CD14-positive monocyte (primary cell): ENCODE measurements at regions not wholly inside any gene's neighbourhood (a gene's known extent, or its start where the extent isn't known, plus 50 kb on each side); places are given as distances from the start of the nearest gene placed in this dataset.

ENCODE experiments used
- DNase-seq, 3 donors: peaks; one replicate each; pipeline ENCODE4 v3.0.0-alpha.2; 2011 to 2022
- H2AFZ ChIP-seq: 2 replicates; pipeline ENCODE4 v1.6.0; 2012; ENCODE audit warnings: mild to moderate bottlenecking, low read depth, low read length, inconsistent platforms; ENCODE audit not compliant: insufficient read depth, poor library complexity, severe bottlenecking
- H3K27ac ChIP-seq, 2 donors: 1 replicate in 1 of 2; 2 replicates in 1 of 2; pipeline ENCODE4 v1.5.1; 2012 to 2013; ENCODE audit warnings: low read length in 2 of 2, control low read depth in 1 of 2, inconsistent platforms in 1 of 2, low read depth in 1 of 2, mild to moderate bottlenecking in 1 of 2
- H3K27me3 ChIP-seq, 2 donors: one replicate each; pipeline versions ENCODE4 v1.6.0 to v1.6.1; 2011 to 2013; ENCODE audit warnings: low read length in 2 of 2; ENCODE audit not compliant: control insufficient read depth in 2 of 2, insufficient read depth in 2 of 2
- H3K36me3 ChIP-seq, 2 donors: replicated peaks in 1 of 2; 1 replicate in 1 of 2; 2 replicates in 1 of 2; pipeline versions ENCODE4 v1.5.1 to v1.6.1; 2012 to 2013; ENCODE audit warnings: low read length in 2 of 2, control low read depth in 1 of 2, inconsistent platforms in 1 of 2, mild to moderate bottlenecking in 1 of 2; ENCODE audit not compliant: insufficient read depth in 2 of 2, control insufficient read depth in 1 of 2
- H3K4me1 ChIP-seq, 2 donors: 1 replicate in 1 of 2; 2 replicates in 1 of 2; pipeline versions ENCODE4 v1.5.1 to v1.6.1; 2012 to 2013; ENCODE audit warnings: low read length in 2 of 2, control low read depth in 1 of 2, inconsistent platforms in 1 of 2, mild to moderate bottlenecking in 1 of 2, moderate library complexity in 1 of 2; ENCODE audit not compliant: insufficient read depth in 2 of 2, control insufficient read depth in 1 of 2
- H3K4me2 ChIP-seq: replicated peaks from 2 replicates; pipeline ENCODE3; 2012; ENCODE audit warnings: low read length, moderate library complexity, mild to moderate bottlenecking; ENCODE audit not compliant: poor library complexity, severe bottlenecking; ENCODE audit errors: extremely low read depth
- H3K4me3 ChIP-seq, 3 experiments: fragments of 200-600 bp in 1 of 3; sonication (generic) in 1 of 3; replicated peaks in 1 of 3; 1 replicate in 2 of 3; 2 replicates in 1 of 3; pipeline ENCODE4 v1.5.1; 2011 to 2013; ENCODE audit warnings: low read length in 3 of 3, mild to moderate bottlenecking in 3 of 3, control low read depth in 2 of 3, low read depth in 2 of 3, inconsistent platforms in 1 of 3, moderate library complexity in 1 of 3
- H3K79me2 ChIP-seq: 2 replicates; pipeline ENCODE4 v1.6.0; 2012; ENCODE audit warnings: mild to moderate bottlenecking, control low read depth, inconsistent platforms, low read length, moderate library complexity; ENCODE audit not compliant: insufficient read depth
- H3K9ac ChIP-seq: 2 replicates; pipeline ENCODE4 v1.6.0; 2017; ENCODE audit warnings: low read length, mild to moderate bottlenecking; ENCODE audit not compliant: insufficient read depth, poor library complexity, severe bottlenecking
- H3K9me3 ChIP-seq, 2 donors: replicated peaks in 1 of 2; 1 replicate in 1 of 2; 2 replicates in 1 of 2; pipeline versions ENCODE4 v1.5.1 to v1.6.1; 2012 to 2013; ENCODE audit warnings: low read length in 2 of 2, control low read depth in 1 of 2; ENCODE audit not compliant: control insufficient read depth in 1 of 2, insufficient read depth in 1 of 2
- H4K20me1 ChIP-seq: 2 replicates; pipeline ENCODE4 v1.6.0; 2012; ENCODE audit warnings: mild to moderate bottlenecking, low read length, control low read depth, moderate library complexity; ENCODE audit not compliant: insufficient read depth
- H3K27ac Mint-ChIP-seq, 7 donors: one replicate each; pipeline ENCODE4 v1.8.0; 2020; ENCODE audit warnings: mild to moderate bottlenecking in 7 of 7, mixed read lengths in 7 of 7, moderate library complexity in 6 of 7, inconsistent platforms in 2 of 7
- H3K27me3 Mint-ChIP-seq, 3 donors: one replicate each; pipeline ENCODE4 v1.8.0; 2021 to 2022; ENCODE audit warnings: low read depth in 3 of 3, mild to moderate bottlenecking in 3 of 3, mixed read lengths in 3 of 3, moderate library complexity in 3 of 3, inconsistent platforms in 1 of 3
- H3K36me3 Mint-ChIP-seq, 2 donors: one replicate each; pipeline ENCODE4 v1.8.0; 2020; ENCODE audit warnings: mixed read lengths in 2 of 2, inconsistent platforms in 1 of 2, mild to moderate bottlenecking in 1 of 2
- H3K4me1 Mint-ChIP-seq: one replicate; pipeline ENCODE4 v1.8.0; 2020; ENCODE audit warnings: mild to moderate bottlenecking, mixed read lengths
- H3K4me3 Mint-ChIP-seq, 2 donors: one replicate each; pipeline ENCODE4 v1.8.0; 2020; ENCODE audit warnings: mild to moderate bottlenecking in 2 of 2, mixed read lengths in 2 of 2, moderate library complexity in 1 of 2
- H3K9me3 Mint-ChIP-seq, 7 donors: one replicate each; pipeline ENCODE4 v1.8.0; 2020 to 2022; ENCODE audit warnings: mixed read lengths in 7 of 7, mild to moderate bottlenecking in 6 of 7, moderate library complexity in 6 of 7, inconsistent platforms in 2 of 7
- WGBS: methylation state at CpG from one replicate; pipeline ENCODE4 v1.1.5; 2013; ENCODE audit warnings: missing lambda C conversion rate; ENCODE audit not compliant: insufficient coverage; 5-methylcytosine and 5-hydroxymethylcytosine counted together
- intact Hi-C, 2 donors: fragments of 100-400 bp; cut with micrococcal nuclease; formaldehyde crosslinking; loops; one replicate each; pipeline versions ENCODE4 v1.15.0 to v1.15.1; 2023
- TF ChIP-seq, protein P1 (sequence below): fragments of 200-600 bp; IDR thresholded peaks from one replicate; pipeline ENCODE4 v1.8.0; 2022; ENCODE audit warnings: antibody characterized with exemption, mild to moderate bottlenecking

DNA sequence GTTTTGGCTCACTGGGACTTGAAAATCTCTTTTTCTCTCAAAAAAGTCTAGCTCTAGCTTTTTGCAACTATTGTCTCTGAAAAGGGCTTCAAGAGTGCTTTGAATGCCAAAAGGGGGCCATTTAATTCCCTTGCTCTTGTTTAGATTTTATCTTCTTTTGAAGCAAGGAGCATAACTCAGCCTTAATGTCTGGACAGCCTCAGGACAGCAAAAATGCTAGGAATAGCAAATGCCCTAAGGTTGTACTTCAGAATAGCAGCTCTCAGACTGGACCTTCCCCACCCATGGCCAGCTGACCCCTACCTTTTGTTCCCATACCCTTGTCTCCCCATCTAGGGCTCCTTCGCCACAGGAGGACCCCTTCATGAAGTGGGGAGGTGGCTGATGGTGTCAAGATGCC, 121.4 kb downstream of the KCNK1 start:
- H3K9me3 Mint-ChIP-seq = peaks cover 0 to 6% (median 5%) of the 10 kb centered on the region in 7 donors
- H3K27me3 Mint-ChIP-seq = peaks cover 0 to 3% (median 0%) of the 10 kb centered on the region in 3 donors

DNA sequence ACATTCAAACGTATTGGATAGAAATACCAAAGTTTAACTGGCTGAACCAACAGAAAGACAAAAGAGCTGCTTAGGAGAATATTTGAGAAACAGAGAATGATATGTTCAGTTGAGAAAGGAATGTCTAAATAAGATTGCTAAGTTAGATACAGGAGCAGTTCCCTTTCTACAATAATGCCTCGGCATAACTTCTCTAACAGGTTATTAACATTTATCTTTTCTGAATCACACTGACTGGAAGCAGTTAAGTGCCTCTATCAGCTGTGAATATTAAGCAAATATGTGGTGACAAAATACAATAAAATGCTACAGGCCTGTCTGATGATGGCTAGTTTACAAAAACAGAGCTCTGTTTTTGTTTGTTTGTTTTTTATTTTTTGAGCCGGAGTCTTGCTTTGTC, 121.9 kb downstream of the KCNK1 start:
- DNase-seq = no peak
- Histone ChIP-seq H3K36me3 (no peaks in the 10 kb centered on the region), H3K79me2 (no peaks in the 10 kb centered on the region), H3K9me3 (no peaks in the 10 kb centered on the region), H3K27me3 (no peaks in the 10 kb centered on the region), H2AFZ (no peak overlapping the region), H3K4me3 (no peak overlapping the region), H3K9ac (no peak overlapping the region), H3K27ac (no peak overlapping the region), H3K4me2 (no peak overlapping the region), H3K4me1 (no peaks in the 10 kb centered on the region), H4K20me1 (no peaks in the 10 kb centered on the region)
- Mint-ChIP-seq H3K4me1 (no peaks in the 10 kb centered on the region), H3K4me3 (no peak overlapping the region), H3K36me3 (no peaks in the 10 kb centered on the region), H3K27ac (no peak overlapping the region), H3K27me3 (peaks cover 0 to 3% (median 0%) of the 10 kb centered on the region in 3 donors), H3K9me3 (peaks cover 0 to 6% (median 3%) of the 10 kb centered on the region in 7 donors)
- 100% methylated on average over 2 of the region's 3 CpGs for WGBS
- TF ChIP-seq, protein P1, sequence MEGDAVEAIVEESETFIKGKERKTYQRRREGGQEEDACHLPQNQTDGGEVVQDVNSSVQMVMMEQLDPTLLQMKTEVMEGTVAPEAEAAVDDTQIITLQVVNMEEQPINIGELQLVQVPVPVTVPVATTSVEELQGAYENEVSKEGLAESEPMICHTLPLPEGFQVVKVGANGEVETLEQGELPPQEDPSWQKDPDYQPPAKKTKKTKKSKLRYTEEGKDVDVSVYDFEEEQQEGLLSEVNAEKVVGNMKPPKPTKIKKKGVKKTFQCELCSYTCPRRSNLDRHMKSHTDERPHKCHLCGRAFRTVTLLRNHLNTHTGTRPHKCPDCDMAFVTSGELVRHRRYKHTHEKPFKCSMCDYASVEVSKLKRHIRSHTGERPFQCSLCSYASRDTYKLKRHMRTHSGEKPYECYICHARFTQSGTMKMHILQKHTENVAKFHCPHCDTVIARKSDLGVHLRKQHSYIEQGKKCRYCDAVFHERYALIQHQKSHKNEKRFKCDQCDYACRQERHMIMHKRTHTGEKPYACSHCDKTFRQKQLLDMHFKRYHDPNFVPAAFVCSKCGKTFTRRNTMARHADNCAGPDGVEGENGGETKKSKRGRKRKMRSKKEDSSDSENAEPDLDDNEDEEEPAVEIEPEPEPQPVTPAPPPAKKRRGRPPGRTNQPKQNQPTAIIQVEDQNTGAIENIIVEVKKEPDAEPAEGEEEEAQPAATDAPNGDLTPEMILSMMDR = no peak
- intact Hi-C loops = no loop called here

More for the DNA sequence above, 121.4 kb downstream of the KCNK1 start:
- Mint-ChIP-seq H3K27ac (no peak overlapping the region), H3K4me3 (no peak overlapping the region), H3K4me1 (no peaks in the 10 kb centered on the region), H3K36me3 (no peaks in the 10 kb centered on the region)
- Histone ChIP-seq H3K4me2 (no peak overlapping the region), H3K27me3 (no peaks in the 10 kb centered on the region), H3K27ac (no peak overlapping the region), H3K4me3 (no peak overlapping the region), H2AFZ (no peak overlapping the region), H3K9ac (no peak overlapping the region), H3K4me1 (no peaks in the 10 kb centered on the region), H3K79me2 (no peaks in the 10 kb centered on the region), H3K36me3 (no peaks in the 10 kb centered on the region), H4K20me1 (no peaks in the 10 kb centered on the region), H3K9me3 (no peaks in the 10 kb centered on the region)
- intact Hi-C loops = no loop called here
- no peak for DNase-seq
- WGBS = no CpG with 5 or more reads among the region's 1 CpG
- TF ChIP-seq, protein P1 = no peak
